ENCODE measurements at regions not wholly inside any gene's neighbourhood (a gene's known extent, or its start where the extent isn't known, plus 50 kb on each side); places are given as distances from the start of the nearest gene placed in this dataset.

DNA sequence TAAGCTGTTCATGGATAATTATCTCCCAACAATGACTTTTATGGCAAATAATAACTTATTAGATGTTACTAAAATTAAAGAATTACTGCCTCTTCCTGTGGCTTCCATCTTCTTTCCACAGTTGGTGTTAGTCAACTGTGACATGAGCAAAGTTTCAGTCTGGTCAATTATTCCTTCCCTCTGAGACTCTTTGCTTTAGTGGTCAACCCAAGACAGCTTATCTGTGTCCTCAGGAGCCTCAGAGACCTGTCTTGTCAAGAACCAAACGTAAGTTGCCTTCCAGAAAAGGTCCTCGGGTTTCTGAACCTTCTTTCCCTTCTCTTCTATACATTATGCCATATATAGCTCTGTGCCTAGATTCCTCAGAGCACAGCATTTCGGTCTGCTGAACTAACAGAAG, 263.2 kb upstream of the ZP4 start:
- no peaks in the 10 kb centered on the region for H3K36me3 Mint-ChIP-seq (ENCODE audit: insufficient read depth in 1 of 3, low read depth in 3 of 3)
- Histone ChIP-seq H3K4me1 (ENCODE audit: insufficient read depth, low read length) (no peaks in the 10 kb centered on the region), H3K9ac (ENCODE audit: extremely low read depth, insufficient read length, low read length) (no peak overlapping the region), H3K27ac (ENCODE audit: insufficient read length, low read depth, low read length) (no peak overlapping the region), H2BK120ac (ENCODE audit: low read depth, low read length, poor library complexity, severe bottlenecking) (no peak overlapping the region), H2BK5ac (ENCODE audit: insufficient read length, low read length) (no peak overlapping the region), H2BK12ac (ENCODE audit: insufficient read length, low read depth, low read length) (no peak overlapping the region), H3K79me1 (ENCODE audit: insufficient read depth, low read depth, low read length, poor library complexity, severe bottlenecking) (no peaks in the 10 kb centered on the region), H3K56ac (ENCODE audit: insufficient read length, low read depth, low read length) (no peak overlapping the region), H4K91ac (ENCODE audit: insufficient read length, low read depth, low read length) (no peak overlapping the region), H3K9me3 (ENCODE audit: control insufficient read depth, low read depth, low read length) (no peaks in the 10 kb centered on the region), H3K18ac (ENCODE audit: insufficient read length, low read depth, low read length) (no peak overlapping the region), H2BK15ac (ENCODE audit: low read depth, low read length) (no peak overlapping the region), H2AFZ (ENCODE audit: low read length) (no peak overlapping the region), H4K20me1 (ENCODE audit: control insufficient read depth, insufficient read depth, insufficient read length) (no peaks in the 10 kb centered on the region), H3K23ac (ENCODE audit: insufficient read length, low read depth, low read length) (no peak overlapping the region), H3K4ac (ENCODE audit: low read depth, low read length) (no peak overlapping the region), H3K14ac (ENCODE audit: insufficient read depth, low read length) (no peak overlapping the region), H3T11ph (ENCODE audit: low read length) (no peak overlapping the region), H3K23me2 (ENCODE audit: insufficient read length, low read depth, low read length, poor library complexity, severe bottlenecking) (no peaks in the 10 kb centered on the region), H2AK5ac (ENCODE audit: insufficient read length, low read length) (no peak overlapping the region), H4K5ac (ENCODE audit: insufficient read length, low read depth, low read length) (no peak overlapping the region), H4K8ac (replicated peaks; ENCODE audit: insufficient read length, low read depth, low read length) (no peak overlapping the region), H3K79me2 (ENCODE audit: insufficient read depth, low read length) (no peaks in the 10 kb centered on the region), H2BK20ac (ENCODE audit: low read depth, low read length, poor library complexity, severe bottlenecking) (no peak overlapping the region), H3K27me3 (ENCODE audit: insufficient read depth, low read length) (no peaks in the 10 kb centered on the region), H3K4me2 (ENCODE audit: insufficient read depth, insufficient read length, low read length) (no peak overlapping the region)
- TF ChIP-seq, protein P1, sequence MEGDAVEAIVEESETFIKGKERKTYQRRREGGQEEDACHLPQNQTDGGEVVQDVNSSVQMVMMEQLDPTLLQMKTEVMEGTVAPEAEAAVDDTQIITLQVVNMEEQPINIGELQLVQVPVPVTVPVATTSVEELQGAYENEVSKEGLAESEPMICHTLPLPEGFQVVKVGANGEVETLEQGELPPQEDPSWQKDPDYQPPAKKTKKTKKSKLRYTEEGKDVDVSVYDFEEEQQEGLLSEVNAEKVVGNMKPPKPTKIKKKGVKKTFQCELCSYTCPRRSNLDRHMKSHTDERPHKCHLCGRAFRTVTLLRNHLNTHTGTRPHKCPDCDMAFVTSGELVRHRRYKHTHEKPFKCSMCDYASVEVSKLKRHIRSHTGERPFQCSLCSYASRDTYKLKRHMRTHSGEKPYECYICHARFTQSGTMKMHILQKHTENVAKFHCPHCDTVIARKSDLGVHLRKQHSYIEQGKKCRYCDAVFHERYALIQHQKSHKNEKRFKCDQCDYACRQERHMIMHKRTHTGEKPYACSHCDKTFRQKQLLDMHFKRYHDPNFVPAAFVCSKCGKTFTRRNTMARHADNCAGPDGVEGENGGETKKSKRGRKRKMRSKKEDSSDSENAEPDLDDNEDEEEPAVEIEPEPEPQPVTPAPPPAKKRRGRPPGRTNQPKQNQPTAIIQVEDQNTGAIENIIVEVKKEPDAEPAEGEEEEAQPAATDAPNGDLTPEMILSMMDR (conservative IDR thresholded peaks at IDR 0.05), result no peak
- no peak overlapping the region for H3K27ac Mint-ChIP-seq
- no peak overlapping the region for H3K4me3 Mint-ChIP-seq
- 0 out of 4 replicates have a peak, but pooled peaks cover 0 to 4% of the 10 kb centered on the region in 2 experiments for H3K4me1 Mint-ChIP-seq
- no peak for DNase-seq
- no peaks in the 10 kb centered on the region for H3K9me3 Mint-ChIP-seq
- no CpG with 5 or more reads among the region's 3 CpGs for WGBS (ENCODE audit: extremely low coverage, insufficient read length, low lambda C conversion rate)
- H3K27me3 Mint-ChIP-seq (ENCODE audit: low read depth), result no peaks in the 10 kb centered on the region
